Left ventricle myocardium inferior (tissue), 1 donor: ENCODE measurements at regions not wholly inside any gene's neighbourhood (a gene's known extent, or its start where the extent isn't known, plus 50 kb on each side); places are given as distances from the start of the nearest gene placed in this dataset.

Experiments
- DNase-seq: peaks from one replicate; pipeline ENCODE4 v3.0.0-alpha.2; 2020
- H3K27ac ChIP-seq: fragments of 200-600 bp; replicated peaks from 2 replicates; pipeline ENCODE4 v1.8.0; 2021
- H3K27me3 ChIP-seq: fragments of 200-600 bp; 2 replicates; pipeline ENCODE4 v1.8.0; 2021; ENCODE audit warnings: low read depth
- H3K36me3 ChIP-seq: fragments of 200-600 bp; 2 replicates; pipeline ENCODE4 v1.8.0; 2021
- H3K4me1 ChIP-seq: fragments of 200-600 bp; 2 replicates; pipeline ENCODE4 v1.8.0; 2021
- H3K4me3 ChIP-seq: fragments of 200-600 bp; 2 replicates; pipeline ENCODE4 v1.8.0; 2021; ENCODE audit warnings: mild to moderate bottlenecking, moderate library complexity
- H3K9me3 ChIP-seq: fragments of 200-600 bp; replicated peaks from 2 replicates; pipeline ENCODE4 v1.8.0; 2021
- CTCF ChIP-seq: fragments of 200-600 bp; IDR thresholded peaks from 2 replicates; pipeline ENCODE4 v1.8.0; 2021; ENCODE audit warnings: antibody characterized with exemption, mild to moderate bottlenecking, borderline replicate concordance
- intact Hi-C: fragments of 100-400 bp; cut with micrococcal nuclease; formaldehyde crosslinking; loops from one replicate; pipeline ENCODE4 v1.11.0; 2022
- donor health status: DM: no; HTN: yes; CAD: no; lungs with severe emphysema.

GRCh38 chr6:87959083-87959482, 88.6 kb upstream of the SPACA1 start:
- Histone ChIP-seq H3K27me3 (no peaks in the 10 kb centered on the region), H3K9me3 (no peaks in the 10 kb centered on the region), H3K27ac (no peak overlapping the region), H3K36me3 (no peaks in the 10 kb centered on the region), H3K4me1 (no peaks in the 10 kb centered on the region), H3K4me3 (no peak overlapping the region)
- DNase-seq = no peak
- intact Hi-C loops = no loop called here
- no peak for TF ChIP-seq CTCF

- Histone ChIP-seq H3K36me3 (no peaks in the 10 kb centered on the region), H3K4me3 (no peak overlapping the region), H3K27ac (no peak overlapping the region), H3K9me3 (no peaks in the 10 kb centered on the region), H3K27me3 (no peaks in the 10 kb centered on the region), H3K4me1 (no peaks in the 10 kb centered on the region)
- intact Hi-C loops = no loop called here
- DNase-seq = no peak
- no peak for TF ChIP-seq CTCF
Measured at GRCh38 chr6:87951751-87952150, 95.9 kb upstream of the SPACA1 start.

GRCh38 chr6:87950614-87951013, 97.0 kb upstream of the SPACA1 start:
- Histone ChIP-seq H3K4me1 (peaks cover under 1% of the 10 kb centered on the region), H3K36me3 (no peaks in the 10 kb centered on the region), H3K9me3 (no peaks in the 10 kb centered on the region), H3K27me3 (no peaks in the 10 kb centered on the region), H3K4me3 (no peak overlapping the region), H3K27ac (no peak overlapping the region)
- intact Hi-C loops = no loop called here
- no peak for TF ChIP-seq CTCF
- DNase-seq = no peak

- Histone ChIP-seq H3K27ac (no peak overlapping the region), H3K27me3 (no peaks in the 10 kb centered on the region), H3K36me3 (no peaks in the 10 kb centered on the region), H3K4me3 (no peak overlapping the region), H3K4me1 (peaks cover 13% of the 10 kb centered on the region), H3K9me3 (no peaks in the 10 kb centered on the region)
- intact Hi-C loops = no loop called here
- TF ChIP-seq CTCF = no peak
- DNase-seq = no peak
Measured at GRCh38 chr6:87949194-87949593, 98.4 kb upstream of the SPACA1 start.

GRCh38 chr6:87946669-87947068, 101.0 kb upstream of the SPACA1 start:
- H3K27ac ChIP-seq = no peak overlapping the region
- DNase-seq = no peak
- no peaks in the 10 kb centered on the region for H3K27me3 ChIP-seq
- peaks cover 13% of the 10 kb centered on the region for H3K4me1 ChIP-seq
- H3K4me3 ChIP-seq = no peak overlapping the region
- H3K9me3 ChIP-seq = no peaks in the 10 kb centered on the region
- TF ChIP-seq CTCF = no peak
- no peaks in the 10 kb centered on the region for H3K36me3 ChIP-seq
- intact Hi-C loops = no loop called here

GRCh38 chr6:87945966-87946365, 101.7 kb upstream of the SPACA1 start:
- no peak for DNase-seq
- intact Hi-C loops = no loop called here
- H3K36me3 ChIP-seq = no peaks in the 10 kb centered on the region
- no peak for TF ChIP-seq CTCF
- H3K4me3 ChIP-seq = no peak overlapping the region
- no peaks in the 10 kb centered on the region for H3K9me3 ChIP-seq
- H3K27me3 ChIP-seq = no peaks in the 10 kb centered on the region
- H3K4me1 ChIP-seq = peaks cover 13% of the 10 kb centered on the region
- no peak overlapping the region for H3K27ac ChIP-seq
